GM13976 (cell line): ENCODE measurements at regions not wholly inside any gene's neighbourhood (a gene's known extent, or its start where the extent isn't known, plus 50 kb on each side); places are given as distances from the start of the nearest gene placed in this dataset.

ENCODE experiments used
- DNase-seq: peaks from one replicate; pipeline ENCODE4 v3.0.0; 2012; ENCODE audit warnings: low spot score
- in situ Hi-C: fragments of 300-500 bp; cut with MboI; formaldehyde crosslinking; loops from one replicate; pipeline ENCODE4 v1.12.0; 2022; ENCODE audit warnings: low sequenced_read_pairs, mixed read lengths, inconsistent platforms; ENCODE audit not compliant: unreplicated experiment
- TF ChIP-seq, protein P1 (sequence below): IDR thresholded peaks from 2 replicates; pipeline ENCODE4 v1.5.1; 2012; ENCODE audit warnings: borderline replicate concordance, mild to moderate bottlenecking; ENCODE audit not compliant: insufficient read depth; ENCODE audit errors: extremely low read depth, missing control alignments, control extremely low read depth

GRCh38 chr13:90070362-90070761 lies 1277.1 kb upstream of the MIR17HG start:
- TF ChIP-seq, protein P1, sequence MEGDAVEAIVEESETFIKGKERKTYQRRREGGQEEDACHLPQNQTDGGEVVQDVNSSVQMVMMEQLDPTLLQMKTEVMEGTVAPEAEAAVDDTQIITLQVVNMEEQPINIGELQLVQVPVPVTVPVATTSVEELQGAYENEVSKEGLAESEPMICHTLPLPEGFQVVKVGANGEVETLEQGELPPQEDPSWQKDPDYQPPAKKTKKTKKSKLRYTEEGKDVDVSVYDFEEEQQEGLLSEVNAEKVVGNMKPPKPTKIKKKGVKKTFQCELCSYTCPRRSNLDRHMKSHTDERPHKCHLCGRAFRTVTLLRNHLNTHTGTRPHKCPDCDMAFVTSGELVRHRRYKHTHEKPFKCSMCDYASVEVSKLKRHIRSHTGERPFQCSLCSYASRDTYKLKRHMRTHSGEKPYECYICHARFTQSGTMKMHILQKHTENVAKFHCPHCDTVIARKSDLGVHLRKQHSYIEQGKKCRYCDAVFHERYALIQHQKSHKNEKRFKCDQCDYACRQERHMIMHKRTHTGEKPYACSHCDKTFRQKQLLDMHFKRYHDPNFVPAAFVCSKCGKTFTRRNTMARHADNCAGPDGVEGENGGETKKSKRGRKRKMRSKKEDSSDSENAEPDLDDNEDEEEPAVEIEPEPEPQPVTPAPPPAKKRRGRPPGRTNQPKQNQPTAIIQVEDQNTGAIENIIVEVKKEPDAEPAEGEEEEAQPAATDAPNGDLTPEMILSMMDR: no peak
- DNase-seq: no peak
- in situ Hi-C loops: no loop called here

DNA sequence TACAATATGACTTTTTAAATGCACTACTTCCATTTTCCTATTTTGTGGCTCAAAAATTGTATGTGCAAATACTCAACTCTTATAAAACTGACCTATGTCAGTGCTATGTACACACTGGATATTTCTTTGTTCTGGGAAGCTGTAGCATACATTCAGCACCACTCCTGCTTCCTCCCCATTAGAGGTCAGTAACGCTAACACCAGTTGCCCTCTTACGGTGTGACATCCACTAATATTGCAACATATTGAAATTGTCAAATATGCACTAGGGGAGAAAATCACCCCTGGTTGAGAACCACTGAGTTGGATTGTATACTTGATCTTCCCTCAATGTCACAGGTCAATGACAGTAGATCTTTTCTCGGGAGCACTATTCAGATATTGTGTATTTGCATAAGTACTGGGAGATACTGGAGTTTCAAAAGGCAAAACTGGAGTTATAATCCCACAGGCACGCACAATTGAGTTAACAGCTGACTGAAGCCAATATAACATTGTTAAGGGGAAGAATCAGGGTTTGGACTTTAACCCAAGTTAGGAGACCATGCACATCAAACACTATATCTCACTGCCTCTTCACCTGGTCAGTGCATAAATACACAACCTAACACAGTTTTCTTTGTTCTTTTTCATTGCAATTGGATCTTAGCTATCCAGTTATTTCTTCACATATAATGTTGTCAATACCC lies 1276.5 kb upstream of the MIR17HG start:
- DNase-seq: no peak
- TF ChIP-seq, protein P1: no peak
- in situ Hi-C loops: no loop called here

GRCh38 chr13:90084684-90085290 lies 1262.7 kb upstream of the MIR17HG start:
- DNase-seq: no peak
- TF ChIP-seq, protein P1: no peak
- in situ Hi-C loops: no loop called here

GRCh38 chr13:90089051-90089450 lies 1258.4 kb upstream of the MIR17HG start:
- in situ Hi-C loops: no loop called here
- TF ChIP-seq, protein P1: no peak
- DNase-seq: no peak

DNA sequence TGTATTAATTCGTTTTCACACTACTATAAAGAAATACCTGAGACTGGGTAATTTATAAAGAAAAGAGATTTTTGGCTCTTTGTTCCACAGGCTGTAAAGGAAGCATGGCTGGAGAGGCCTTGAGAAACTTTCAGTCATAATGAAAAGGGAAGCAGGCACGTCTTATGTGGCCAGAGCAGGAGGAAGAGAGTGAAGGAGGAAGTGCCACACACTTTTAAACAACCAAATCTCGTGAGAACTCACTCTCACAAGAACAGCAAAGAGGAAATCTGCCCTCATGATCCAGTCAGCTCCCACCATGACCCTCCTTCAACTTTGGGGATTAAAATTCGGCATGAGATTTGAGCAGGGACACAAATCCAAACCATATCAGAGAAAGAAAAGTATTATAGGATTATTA lies 1255.9 kb upstream of the MIR17HG start:
- TF ChIP-seq, protein P1: no peak
- in situ Hi-C loops: no loop called here
- no peak for DNase-seq

GRCh38 chr13:90094357-90094756 lies 1253.1 kb upstream of the MIR17HG start:
- in situ Hi-C loops: no loop called here
- TF ChIP-seq, protein P1: no peak
- no peak for DNase-seq
